ENCODE measurements at regions not wholly inside any gene's neighbourhood (a gene's known extent, or its start where the extent isn't known, plus 50 kb on each side); places are given as distances from the start of the nearest gene placed in this dataset.

DNA sequence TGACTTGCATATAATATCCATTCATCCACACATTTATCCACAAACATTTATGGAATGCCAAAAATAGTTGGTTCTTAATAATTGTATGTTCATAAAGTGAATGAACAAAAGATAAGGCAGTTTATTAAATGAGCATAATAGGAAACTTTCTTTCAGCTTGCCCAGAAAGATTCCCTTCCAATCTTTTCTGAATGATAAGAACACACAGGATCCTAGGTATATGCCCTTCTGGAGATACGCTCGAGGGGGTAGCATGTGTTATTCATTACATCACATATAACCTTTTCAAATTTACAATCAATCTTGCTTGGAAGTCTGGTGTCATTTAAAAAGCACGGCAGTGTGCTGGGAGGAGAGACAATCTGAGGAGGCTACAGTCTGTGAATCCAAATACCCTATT, 80.4 kb upstream of the PDK4 start:
- TF ChIP-seq, protein P1, sequence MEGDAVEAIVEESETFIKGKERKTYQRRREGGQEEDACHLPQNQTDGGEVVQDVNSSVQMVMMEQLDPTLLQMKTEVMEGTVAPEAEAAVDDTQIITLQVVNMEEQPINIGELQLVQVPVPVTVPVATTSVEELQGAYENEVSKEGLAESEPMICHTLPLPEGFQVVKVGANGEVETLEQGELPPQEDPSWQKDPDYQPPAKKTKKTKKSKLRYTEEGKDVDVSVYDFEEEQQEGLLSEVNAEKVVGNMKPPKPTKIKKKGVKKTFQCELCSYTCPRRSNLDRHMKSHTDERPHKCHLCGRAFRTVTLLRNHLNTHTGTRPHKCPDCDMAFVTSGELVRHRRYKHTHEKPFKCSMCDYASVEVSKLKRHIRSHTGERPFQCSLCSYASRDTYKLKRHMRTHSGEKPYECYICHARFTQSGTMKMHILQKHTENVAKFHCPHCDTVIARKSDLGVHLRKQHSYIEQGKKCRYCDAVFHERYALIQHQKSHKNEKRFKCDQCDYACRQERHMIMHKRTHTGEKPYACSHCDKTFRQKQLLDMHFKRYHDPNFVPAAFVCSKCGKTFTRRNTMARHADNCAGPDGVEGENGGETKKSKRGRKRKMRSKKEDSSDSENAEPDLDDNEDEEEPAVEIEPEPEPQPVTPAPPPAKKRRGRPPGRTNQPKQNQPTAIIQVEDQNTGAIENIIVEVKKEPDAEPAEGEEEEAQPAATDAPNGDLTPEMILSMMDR (IDR thresholded peaks at IDR 0.05; ENCODE audit: insufficient read depth, low read depth, low read length), result no peak
- no peak for TF ChIP-seq EZH2 (IDR thresholded peaks at IDR 0.05; ENCODE audit: insufficient read depth, low read length)
